HG03095 (cell line): ENCODE measurements at regions not wholly inside any gene's neighbourhood (a gene's known extent, or its start where the extent isn't known, plus 50 kb on each side); places are given as distances from the start of the nearest gene placed in this dataset.
"Not testable (repeated sequence)": the region's sequence is repeated elsewhere in the genome, so short reads cannot be mapped to it uniquely, and the experiment has no call there.

Experiments used
- ATAC-seq: cut with Tn5 transposase; IDR thresholded peaks from one replicate; pipeline ENCODE4 v1.9.1; 2021; ENCODE audit warnings: moderate library complexity; ENCODE audit not compliant: unreplicated experiment

- ATAC-seq = no peak
These were observed 448.1 kb upstream of the TRAM1L1 start for GRCh38 chr4:117533501-117533900.

GRCh38 chr4:117545039-117545438 lies 459.7 kb upstream of the TRAM1L1 start:
- no peak for ATAC-seq

GRCh38 chr4:117549524-117549923 lies 464.1 kb upstream of the TRAM1L1 start:
- no peak for ATAC-seq

GRCh38 chr4:117550085-117550484 lies 464.7 kb upstream of the TRAM1L1 start:
- ATAC-seq = no peak

- no peak for ATAC-seq
These were observed 474.0 kb upstream of the NDST3 start for GRCh38 chr4:117560329-117560728.

GRCh38 chr4:117574085-117574484 lies 460.2 kb upstream of the NDST3 start:
- no peak for ATAC-seq

- no peak for ATAC-seq
These were observed 458.4 kb upstream of the NDST3 start for GRCh38 chr4:117575850-117576249.

GRCh38 chr4:117577686-117578311 lies 456.5 kb upstream of the NDST3 start:
- no peak for ATAC-seq

GRCh38 chr4:117588771-117589170 lies 445.5 kb upstream of the NDST3 start:
- no peak for ATAC-seq

GRCh38 chr4:117596917-117597480 lies 437.3 kb upstream of the NDST3 start:
- no peak for ATAC-seq

- not testable (repeated sequence) for ATAC-seq
These were observed 434.9 kb upstream of the NDST3 start for GRCh38 chr4:117599393-117599792.

GRCh38 chr4:117600936-117601335 lies 433.4 kb upstream of the NDST3 start:
- not testable (repeated sequence) for ATAC-seq

- no peak for ATAC-seq
These were observed 423.5 kb upstream of the NDST3 start for GRCh38 chr4:117610706-117611308.

- ATAC-seq = no peak
These were observed 412.6 kb upstream of the NDST3 start for GRCh38 chr4:117621673-117622072.

GRCh38 chr4:117623326-117623725 lies 411.0 kb upstream of the NDST3 start:
- ATAC-seq = no peak

- ATAC-seq = no peak
These were observed 407.6 kb upstream of the NDST3 start for GRCh38 chr4:117626664-117627063.

- ATAC-seq = no peak
These were observed 399.6 kb upstream of the NDST3 start for GRCh38 chr4:117634716-117635115.

- ATAC-seq = no peak
These were observed 396.9 kb upstream of the NDST3 start for GRCh38 chr4:117637347-117637746.

- no peak for ATAC-seq
These were observed 393.4 kb upstream of the NDST3 start for GRCh38 chr4:117640836-117641235.

GRCh38 chr4:117641519-117641918 lies 392.8 kb upstream of the NDST3 start:
- ATAC-seq = no peak

- ATAC-seq = no peak
These were observed 380.2 kb upstream of the NDST3 start for GRCh38 chr4:117654079-117654478.

- no peak for ATAC-seq
These were observed 373.6 kb upstream of the NDST3 start for GRCh38 chr4:117660668-117661067.
